ENCODE measurements at regions not wholly inside any gene's neighbourhood (a gene's known extent, or its start where the extent isn't known, plus 50 kb on each side); places are given as distances from the start of the nearest gene placed in this dataset.

DNA sequence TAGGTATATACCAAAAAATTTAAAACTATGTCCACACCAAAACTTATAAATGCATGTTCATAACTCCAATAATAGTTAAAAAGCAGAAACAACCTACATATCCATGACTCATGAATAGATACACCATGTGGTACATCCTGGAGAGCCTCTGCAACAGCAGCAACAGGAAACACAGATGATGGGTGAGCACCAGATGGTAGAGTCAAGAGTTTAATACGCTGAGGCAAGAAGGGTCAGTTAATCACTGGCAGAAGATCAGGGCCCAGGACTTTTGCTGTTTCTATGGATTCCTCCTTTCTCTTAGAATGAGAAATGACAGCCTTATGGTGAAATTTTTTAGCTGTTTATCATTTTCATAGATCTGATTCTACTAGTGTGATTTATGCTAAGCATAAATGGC is 351.8 kb upstream of the ADAMTSL1 start:
- Histone ChIP-seq H3K36me3 (ENCODE audit: insufficient read depth, low read length) (no peaks in the 10 kb centered on the region), H2AFZ (ENCODE audit: low read depth, low read length) (no peak overlapping the region), H3K27ac (ENCODE audit: low read depth, low read length) (no peak overlapping the region), H3K27me3 (ENCODE audit: insufficient read depth, low read length) (no peaks in the 10 kb centered on the region), H3K79me2 (ENCODE audit: insufficient read depth, low read length) (no peaks in the 10 kb centered on the region), H3K9me3 (ENCODE audit: insufficient read depth, low read depth, low read length) (no peaks in the 10 kb centered on the region), H3K9ac (ENCODE audit: low read length) (no peak overlapping the region), H4K20me1 (ENCODE audit: insufficient read depth, low read length) (no peaks in the 10 kb centered on the region), H3K4me1 (ENCODE audit: insufficient read depth, low read length) (no peaks in the 10 kb centered on the region), H3K4me3 (ENCODE audit: insufficient read depth, low read depth, low read length) (no peak overlapping the region), H3K4me2 (ENCODE audit: low read length) (no peak overlapping the region)
- Mint-ChIP-seq H3K27ac (ENCODE audit: unreplicated experiment) (no peak overlapping the region), H3K27me3 (ENCODE audit: low read depth, unreplicated experiment) (no peaks in the 10 kb centered on the region), H3K36me3 (ENCODE audit: low read depth, unreplicated experiment) (no peaks in the 10 kb centered on the region), H3K9me3 (ENCODE audit: unreplicated experiment) (no peaks in the 10 kb centered on the region), H3K4me1 (ENCODE audit: low read depth, unreplicated experiment) (peaks cover 6% of the 10 kb centered on the region), H3K4me3 (ENCODE audit: unreplicated experiment) (no peak overlapping the region)
- no peak for FAIRE-seq
- peak; percentile 3 for DNase-seq (ENCODE audit: low read depth)
- no peak for TF ChIP-seq EZH2 (IDR thresholded peaks at IDR 0.05; ENCODE audit: insufficient read depth, low read length)
- TF ChIP-seq, protein P1, sequence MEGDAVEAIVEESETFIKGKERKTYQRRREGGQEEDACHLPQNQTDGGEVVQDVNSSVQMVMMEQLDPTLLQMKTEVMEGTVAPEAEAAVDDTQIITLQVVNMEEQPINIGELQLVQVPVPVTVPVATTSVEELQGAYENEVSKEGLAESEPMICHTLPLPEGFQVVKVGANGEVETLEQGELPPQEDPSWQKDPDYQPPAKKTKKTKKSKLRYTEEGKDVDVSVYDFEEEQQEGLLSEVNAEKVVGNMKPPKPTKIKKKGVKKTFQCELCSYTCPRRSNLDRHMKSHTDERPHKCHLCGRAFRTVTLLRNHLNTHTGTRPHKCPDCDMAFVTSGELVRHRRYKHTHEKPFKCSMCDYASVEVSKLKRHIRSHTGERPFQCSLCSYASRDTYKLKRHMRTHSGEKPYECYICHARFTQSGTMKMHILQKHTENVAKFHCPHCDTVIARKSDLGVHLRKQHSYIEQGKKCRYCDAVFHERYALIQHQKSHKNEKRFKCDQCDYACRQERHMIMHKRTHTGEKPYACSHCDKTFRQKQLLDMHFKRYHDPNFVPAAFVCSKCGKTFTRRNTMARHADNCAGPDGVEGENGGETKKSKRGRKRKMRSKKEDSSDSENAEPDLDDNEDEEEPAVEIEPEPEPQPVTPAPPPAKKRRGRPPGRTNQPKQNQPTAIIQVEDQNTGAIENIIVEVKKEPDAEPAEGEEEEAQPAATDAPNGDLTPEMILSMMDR (IDR thresholded peaks at IDR 0.05; ENCODE audit: insufficient read depth, low read depth, low read length) = no peak

DNA sequence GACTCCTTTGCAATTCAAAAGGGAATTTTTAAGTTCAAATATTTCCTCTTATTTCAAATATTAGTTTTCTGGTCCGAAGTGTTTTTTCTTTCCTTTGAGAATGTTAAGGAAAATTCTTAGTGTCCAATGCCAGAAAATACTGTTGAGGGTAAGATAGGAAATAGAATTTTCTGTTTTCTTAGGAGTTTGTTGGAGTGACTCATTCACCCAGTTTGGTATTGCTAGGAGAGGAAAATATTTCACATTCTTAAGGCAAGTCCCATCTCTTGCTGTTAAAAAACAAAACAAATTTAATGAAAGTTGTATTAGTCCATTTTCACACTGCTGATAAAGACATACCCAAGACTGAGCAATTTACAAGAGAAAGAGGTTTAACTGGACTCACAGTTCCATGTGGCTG is 349.2 kb upstream of the ADAMTSL1 start:
- no peak overlapping the region for H3K4me3 Mint-ChIP-seq (ENCODE audit: unreplicated experiment)
- Histone ChIP-seq H3K27ac (ENCODE audit: low read depth, low read length) (no peak overlapping the region), H4K20me1 (ENCODE audit: insufficient read depth, low read length) (no peaks in the 10 kb centered on the region), H3K4me3 (ENCODE audit: insufficient read depth, low read depth, low read length) (no peak overlapping the region), H3K36me3 (ENCODE audit: insufficient read depth, low read length) (no peaks in the 10 kb centered on the region), H3K9ac (ENCODE audit: low read length) (no peak overlapping the region), H3K27me3 (ENCODE audit: insufficient read depth, low read length) (no peaks in the 10 kb centered on the region), H3K79me2 (ENCODE audit: insufficient read depth, low read length) (no peaks in the 10 kb centered on the region), H2AFZ (ENCODE audit: low read depth, low read length) (peak overlapping the region; percentile 30), H3K4me1 (ENCODE audit: insufficient read depth, low read length) (no peaks in the 10 kb centered on the region), H3K9me3 (ENCODE audit: insufficient read depth, low read depth, low read length) (no peaks in the 10 kb centered on the region), H3K4me2 (ENCODE audit: low read length) (no peak overlapping the region)
- H3K4me1 Mint-ChIP-seq (ENCODE audit: low read depth, unreplicated experiment) = peaks cover 6% of the 10 kb centered on the region
- no peaks in the 10 kb centered on the region for H3K36me3 Mint-ChIP-seq (ENCODE audit: low read depth, unreplicated experiment)
- peak overlapping the region; percentile 15 for H3K27ac Mint-ChIP-seq (ENCODE audit: unreplicated experiment)
- H3K27me3 Mint-ChIP-seq (ENCODE audit: low read depth, unreplicated experiment) = no peaks in the 10 kb centered on the region
- TF ChIP-seq, protein P1 (IDR thresholded peaks at IDR 0.05; ENCODE audit: insufficient read depth, low read depth, low read length) = no peak
- TF ChIP-seq EZH2 (IDR thresholded peaks at IDR 0.05; ENCODE audit: insufficient read depth, low read length) = no peak
- H3K9me3 Mint-ChIP-seq (ENCODE audit: unreplicated experiment) = no peaks in the 10 kb centered on the region
- no peak for FAIRE-seq
- peak; percentile 29 for DNase-seq (ENCODE audit: low read depth)

DNA sequence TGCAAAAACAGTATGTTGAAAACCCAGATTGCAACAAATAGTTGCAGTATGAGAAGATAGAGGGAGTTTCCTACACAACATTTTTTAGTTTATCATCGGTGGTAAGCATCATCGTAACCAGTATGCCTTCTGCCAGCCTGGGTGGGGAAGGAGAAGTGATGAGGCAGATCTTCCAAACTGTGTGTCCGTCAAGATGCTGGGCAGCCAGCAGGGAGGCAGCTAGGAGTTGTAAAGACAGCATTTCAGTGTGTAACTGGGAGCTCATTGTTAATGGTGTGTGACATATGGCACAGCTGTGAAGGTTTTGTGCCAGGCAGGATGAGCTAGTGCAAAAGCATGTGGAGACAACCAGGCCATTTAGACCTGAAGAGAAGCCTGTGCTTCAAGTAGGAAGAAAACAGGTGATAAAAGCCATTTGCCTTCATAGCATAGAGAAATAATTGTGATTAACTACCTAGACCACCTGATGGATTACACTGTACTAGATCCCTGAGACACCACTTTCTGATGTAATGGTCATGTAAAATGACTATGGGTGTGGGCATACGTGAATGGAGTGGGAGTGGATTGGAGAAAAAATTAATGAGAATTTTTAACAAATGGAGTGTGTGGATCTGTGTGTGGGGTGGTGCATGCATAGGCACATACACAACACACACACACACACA is 347.0 kb upstream of the ADAMTSL1 start:
- DNase-seq (ENCODE audit: low read depth) (no peak), FAIRE-seq (no peak)
- H3K27me3 Mint-ChIP-seq (ENCODE audit: low read depth, unreplicated experiment) = no peaks in the 10 kb centered on the region
- Histone ChIP-seq H3K9me3 (ENCODE audit: insufficient read depth, low read depth, low read length) (no peaks in the 10 kb centered on the region), H3K27ac (ENCODE audit: low read depth, low read length) (no peak overlapping the region), H3K9ac (ENCODE audit: low read length) (no peak overlapping the region), H2AFZ (ENCODE audit: low read depth, low read length) (no peak overlapping the region), H3K27me3 (ENCODE audit: insufficient read depth, low read length) (no peaks in the 10 kb centered on the region), H3K4me2 (ENCODE audit: low read length) (no peak overlapping the region), H3K79me2 (ENCODE audit: insufficient read depth, low read length) (no peaks in the 10 kb centered on the region), H3K36me3 (ENCODE audit: insufficient read depth, low read length) (no peaks in the 10 kb centered on the region), H3K4me1 (ENCODE audit: insufficient read depth, low read length) (no peaks in the 10 kb centered on the region), H3K4me3 (ENCODE audit: insufficient read depth, low read depth, low read length) (no peak overlapping the region), H4K20me1 (ENCODE audit: insufficient read depth, low read length) (no peaks in the 10 kb centered on the region)
- H3K4me1 Mint-ChIP-seq (ENCODE audit: low read depth, unreplicated experiment) = peaks cover 9% of the 10 kb centered on the region
- TF ChIP-seq EZH2 (IDR thresholded peaks at IDR 0.05; ENCODE audit: insufficient read depth, low read length) = no peak
- TF ChIP-seq, protein P1 (IDR thresholded peaks at IDR 0.05; ENCODE audit: insufficient read depth, low read depth, low read length) = no peak
- no peak overlapping the region for H3K4me3 Mint-ChIP-seq (ENCODE audit: unreplicated experiment)
- H3K36me3 Mint-ChIP-seq (ENCODE audit: low read depth, unreplicated experiment) = no peaks in the 10 kb centered on the region
- no peaks in the 10 kb centered on the region for H3K9me3 Mint-ChIP-seq (ENCODE audit: unreplicated experiment)
- H3K27ac Mint-ChIP-seq (ENCODE audit: unreplicated experiment) = no peak overlapping the region

All from astrocyte (in vitro differentiated cells and primary cell).